ENCODE measurements at regions not wholly inside any gene's neighbourhood (a gene's known extent, or its start where the extent isn't known, plus 50 kb on each side); places are given as distances from the start of the nearest gene placed in this dataset.

DNA sequence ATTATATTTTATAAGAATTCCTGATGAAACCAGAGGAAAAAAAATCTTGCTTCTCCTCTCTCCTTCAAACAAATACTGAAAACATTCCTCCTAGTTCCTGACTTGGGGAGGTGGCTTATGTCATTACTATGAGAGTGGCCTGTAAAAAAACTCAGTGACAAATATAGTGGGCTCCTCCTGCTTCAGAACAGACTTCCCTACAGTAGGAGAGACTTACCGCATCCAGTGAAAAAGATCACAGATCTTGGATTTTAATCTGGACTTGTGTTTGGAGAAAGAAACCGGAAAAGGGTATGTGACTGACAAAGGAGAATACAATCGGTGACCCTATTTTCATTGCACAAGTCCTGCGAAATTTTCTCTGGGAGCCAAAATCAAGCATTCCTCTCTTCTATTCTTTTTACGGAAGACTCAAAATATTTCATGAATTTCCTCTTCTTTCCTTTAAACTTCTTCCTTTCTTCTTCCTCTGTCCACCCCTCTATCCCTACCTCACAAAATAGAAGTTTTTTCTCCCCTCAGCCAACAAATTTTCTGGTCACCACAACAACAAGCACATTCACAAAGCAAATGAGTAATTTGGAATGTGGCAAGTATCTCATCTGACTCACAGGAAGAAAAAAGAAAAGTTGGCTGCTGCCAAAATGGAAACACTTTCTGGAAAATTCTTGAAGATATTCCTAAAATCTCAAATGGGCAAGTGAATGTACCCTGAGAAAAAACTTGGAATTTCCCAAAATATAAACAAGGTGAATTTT is 185.1 kb upstream of the CDKN3 start:
- CTCF ChIA-PET: no interaction called here
- H3K27me3 ChIP-seq (ENCODE audit: control insufficient read depth, insufficient read depth, low read length): no peaks in the 10 kb centered on the region
- no peak for DNase-seq (ENCODE audit: low read depth)
- POLR2A ChIA-PET: no interaction called here
- H3K36me3 ChIP-seq (ENCODE audit: control insufficient read depth, insufficient read depth, low read length): no peaks in the 10 kb centered on the region
- TF ChIP-seq, protein P1, sequence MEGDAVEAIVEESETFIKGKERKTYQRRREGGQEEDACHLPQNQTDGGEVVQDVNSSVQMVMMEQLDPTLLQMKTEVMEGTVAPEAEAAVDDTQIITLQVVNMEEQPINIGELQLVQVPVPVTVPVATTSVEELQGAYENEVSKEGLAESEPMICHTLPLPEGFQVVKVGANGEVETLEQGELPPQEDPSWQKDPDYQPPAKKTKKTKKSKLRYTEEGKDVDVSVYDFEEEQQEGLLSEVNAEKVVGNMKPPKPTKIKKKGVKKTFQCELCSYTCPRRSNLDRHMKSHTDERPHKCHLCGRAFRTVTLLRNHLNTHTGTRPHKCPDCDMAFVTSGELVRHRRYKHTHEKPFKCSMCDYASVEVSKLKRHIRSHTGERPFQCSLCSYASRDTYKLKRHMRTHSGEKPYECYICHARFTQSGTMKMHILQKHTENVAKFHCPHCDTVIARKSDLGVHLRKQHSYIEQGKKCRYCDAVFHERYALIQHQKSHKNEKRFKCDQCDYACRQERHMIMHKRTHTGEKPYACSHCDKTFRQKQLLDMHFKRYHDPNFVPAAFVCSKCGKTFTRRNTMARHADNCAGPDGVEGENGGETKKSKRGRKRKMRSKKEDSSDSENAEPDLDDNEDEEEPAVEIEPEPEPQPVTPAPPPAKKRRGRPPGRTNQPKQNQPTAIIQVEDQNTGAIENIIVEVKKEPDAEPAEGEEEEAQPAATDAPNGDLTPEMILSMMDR (IDR thresholded peaks at IDR 0.05; ENCODE audit: insufficient read depth, low read depth, low read length): no peak
- no peak overlapping the region for H3K4me3 ChIP-seq (ENCODE audit: low read depth, low read length)

DNA sequence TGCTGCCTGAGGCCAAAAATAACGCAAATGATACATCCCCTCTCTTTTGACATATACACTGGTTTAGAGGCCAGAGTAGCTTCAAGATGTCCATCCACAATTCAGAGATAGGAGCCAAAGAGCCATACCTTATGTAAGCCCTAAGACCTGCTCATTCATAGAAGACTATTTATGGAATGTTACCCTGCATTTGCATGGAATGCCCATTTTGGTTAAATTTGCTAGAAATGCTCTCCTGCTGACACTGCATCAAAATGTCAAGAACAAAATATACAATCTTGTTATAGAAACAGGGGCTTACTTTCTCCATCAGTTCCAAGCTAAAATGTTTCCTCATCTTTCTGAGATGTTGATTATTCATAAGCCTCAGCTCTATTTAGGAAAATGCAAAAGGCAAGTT is 183.3 kb upstream of the CDKN3 start:
- H3K4me3 ChIP-seq (ENCODE audit: low read depth, low read length): no peak overlapping the region
- CTCF ChIA-PET: no interaction called here
- TF ChIP-seq, protein P1 (IDR thresholded peaks at IDR 0.05; ENCODE audit: insufficient read depth, low read depth, low read length): no peak
- H3K27me3 ChIP-seq (ENCODE audit: control insufficient read depth, insufficient read depth, low read length): no peaks in the 10 kb centered on the region
- DNase-seq (ENCODE audit: low read depth): no peak
- H3K36me3 ChIP-seq (ENCODE audit: control insufficient read depth, insufficient read depth, low read length): no peaks in the 10 kb centered on the region
- POLR2A ChIA-PET: no interaction called here

DNA sequence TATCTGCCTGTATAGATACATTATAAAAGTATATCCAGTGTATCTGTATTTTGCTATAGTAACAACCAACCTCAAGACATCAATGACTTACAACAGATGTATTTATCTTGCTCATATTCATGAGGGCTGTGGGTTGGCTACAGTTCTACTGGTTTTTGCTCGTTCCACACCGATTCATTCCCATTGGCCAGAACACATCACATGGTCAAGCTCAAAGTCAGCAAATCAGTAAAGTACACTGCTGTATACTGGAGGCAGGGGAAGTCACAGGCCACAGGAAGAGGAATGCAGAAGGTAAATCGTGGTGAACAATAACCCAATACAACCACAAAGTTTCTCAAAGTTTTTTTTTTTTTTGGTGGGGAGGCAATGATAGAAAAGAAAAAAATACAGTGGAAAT is 180.0 kb upstream of the CDKN3 start:
- Histone ChIP-seq H3K36me3 (ENCODE audit: control insufficient read depth, insufficient read depth, low read length) (no peaks in the 10 kb centered on the region), H3K4me3 (ENCODE audit: low read depth, low read length) (no peak overlapping the region), H3K27me3 (ENCODE audit: control insufficient read depth, insufficient read depth, low read length) (peaks cover 2% of the 10 kb centered on the region)
- ChIA-PET CTCF (interaction anchor here (0.9 kb wide), 1 partner anchor 10 kb away, joined by 3 read pairs; no protein-coding TSS in a partner anchor), POLR2A (no interaction called here)
- TF ChIP-seq, protein P1 (IDR thresholded peaks at IDR 0.05; ENCODE audit: insufficient read depth, low read depth, low read length): no peak
- DNase-seq (ENCODE audit: low read depth): no peak

DNA sequence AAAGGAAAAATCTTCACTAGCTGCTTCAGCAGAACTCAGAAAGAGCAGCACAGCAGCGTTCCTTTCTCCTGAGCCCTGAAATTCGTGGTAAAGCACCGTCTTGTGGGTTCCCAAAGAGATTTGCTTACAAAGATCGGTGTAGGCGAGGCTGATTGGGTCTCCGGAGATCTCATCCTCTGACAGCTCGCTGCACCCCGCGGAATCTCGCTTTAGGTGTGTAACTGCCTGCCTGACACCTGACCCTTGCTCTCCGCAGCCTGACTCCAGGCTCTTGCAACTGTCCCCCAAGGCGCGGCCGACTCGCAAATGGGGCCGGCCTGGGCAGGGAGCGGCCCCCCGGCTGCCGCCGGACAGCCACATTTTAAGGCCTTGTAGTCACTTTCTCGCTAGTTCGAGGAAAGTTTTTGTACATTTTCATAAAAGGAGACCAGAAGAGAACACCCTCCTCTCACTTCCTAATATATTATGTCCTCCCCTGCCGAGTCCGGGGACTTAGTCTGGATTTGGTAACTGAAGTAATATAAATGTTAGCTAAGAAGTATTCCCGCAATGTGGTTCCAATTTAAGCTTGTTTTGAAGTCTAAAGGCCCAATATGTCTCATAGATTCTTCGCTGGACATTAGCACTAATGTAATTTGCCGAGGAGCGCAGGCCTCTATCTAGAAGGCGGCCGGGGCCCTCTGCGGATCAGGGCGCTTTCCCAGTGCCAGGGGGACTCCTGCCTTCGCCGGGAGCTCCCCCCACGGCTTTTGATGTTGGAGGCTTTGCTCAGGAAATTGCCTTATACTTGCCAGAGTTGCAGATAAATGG is 177.3 kb upstream of the CDKN3 start:
- Histone ChIP-seq H3K27me3 (ENCODE audit: control insufficient read depth, insufficient read depth, low read length) (peaks cover 3% of the 10 kb centered on the region), H3K36me3 (ENCODE audit: control insufficient read depth, insufficient read depth, low read length) (no peaks in the 10 kb centered on the region), H3K4me3 (ENCODE audit: low read depth, low read length) (peak overlapping the region; percentile 12; the same call in 1 of the 2 replicates)
- DNase-seq (ENCODE audit: low read depth): no peak
- POLR2A ChIA-PET: interaction anchor here (0.5 kb wide), 1 partner anchor 124 kb away, joined by 4 read pairs; no protein-coding TSS in a partner anchor
- TF ChIP-seq, protein P1 (IDR thresholded peaks at IDR 0.05; ENCODE audit: insufficient read depth, low read depth, low read length): no peak
- CTCF ChIA-PET: interaction anchor here (1.0 to 1.3 kb wide), 2 partner anchors 110 to 681 kb away, joined by 3 read pairs; no protein-coding TSS in a partner anchor

DNA sequence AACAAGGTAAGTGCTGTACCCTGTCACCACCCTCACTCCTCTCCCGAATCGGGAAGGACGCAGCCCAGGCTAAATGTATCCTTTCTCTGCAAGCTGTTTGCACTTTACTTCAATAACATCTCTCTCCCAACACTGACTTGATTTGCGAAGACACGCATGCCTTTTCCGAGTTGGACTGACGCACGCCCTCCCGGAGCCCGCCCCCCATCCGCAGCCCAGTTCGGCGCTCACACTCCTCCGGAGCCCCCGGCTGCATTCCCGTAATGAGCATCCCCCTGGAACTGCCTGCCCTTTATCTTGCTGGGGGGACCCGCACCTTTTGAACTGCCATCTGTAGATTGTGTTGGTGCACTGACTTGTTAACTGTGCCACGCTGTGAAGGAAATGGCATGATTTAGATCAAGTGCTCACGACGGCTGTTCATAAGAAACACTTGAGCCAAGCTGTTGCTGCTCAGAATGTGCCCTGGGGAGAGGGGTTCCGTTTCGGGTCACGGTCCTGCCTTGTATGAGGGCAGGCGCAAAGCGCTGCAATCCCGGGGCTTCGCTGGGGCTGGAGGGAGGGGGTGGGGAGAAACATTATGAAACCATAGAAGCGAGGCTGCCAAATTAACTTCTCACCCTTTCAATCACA is 176.6 kb upstream of the CDKN3 start:
- DNase-seq (ENCODE audit: low read depth): no peak
- ChIA-PET CTCF (interaction anchor here (1.0 to 1.3 kb wide), 2 partner anchors 109 to 682 kb away, joined by 3 read pairs; no protein-coding TSS in a partner anchor), POLR2A (no interaction called here)
- TF ChIP-seq, protein P1 (IDR thresholded peaks at IDR 0.05; ENCODE audit: insufficient read depth, low read depth, low read length): no peak
- peak overlapping the region; percentile 12; the same call in 1 of the 2 replicates for H3K4me3 ChIP-seq (ENCODE audit: low read depth, low read length)
- peaks cover 3% of the 10 kb centered on the region for H3K27me3 ChIP-seq (ENCODE audit: control insufficient read depth, insufficient read depth, low read length)
- no peaks in the 10 kb centered on the region for H3K36me3 ChIP-seq (ENCODE audit: control insufficient read depth, insufficient read depth, low read length)

Measured in BJ (cell line).